Endothelial cell (in vitro differentiated cells): ENCODE measurements at regions not wholly inside any gene's neighbourhood (a gene's known extent, or its start where the extent isn't known, plus 50 kb on each side); places are given as distances from the start of the nearest gene placed in this dataset.

Source experiments
- DNase-seq: peaks from one replicate; pipeline ENCODE4 v3.0.0; 2021; ENCODE audit warnings: low spot score
- H3K27ac Mint-ChIP-seq: one replicate; pipeline ENCODE4 v1.8.0; 2021; ENCODE audit warnings: mixed read lengths, inconsistent platforms; ENCODE audit not compliant: unreplicated experiment
- H3K27me3 Mint-ChIP-seq: one replicate; pipeline ENCODE4 v1.8.0; 2021; ENCODE audit warnings: mild to moderate bottlenecking, moderate library complexity, mixed read lengths, inconsistent platforms; ENCODE audit not compliant: unreplicated experiment
- H3K36me3 Mint-ChIP-seq: one replicate; pipeline ENCODE4 v1.8.0; 2021; ENCODE audit warnings: mild to moderate bottlenecking, low read depth, mixed read lengths, inconsistent platforms; ENCODE audit not compliant: unreplicated experiment
- H3K4me1 Mint-ChIP-seq: one replicate; pipeline ENCODE4 v1.8.0; 2021; ENCODE audit warnings: mild to moderate bottlenecking, mixed read lengths, inconsistent platforms; ENCODE audit not compliant: unreplicated experiment
- H3K4me3 Mint-ChIP-seq: one replicate; pipeline ENCODE4 v1.8.0; 2021; ENCODE audit warnings: mild to moderate bottlenecking, mixed read lengths, inconsistent platforms; ENCODE audit not compliant: unreplicated experiment
- H3K9me3 Mint-ChIP-seq: one replicate; pipeline ENCODE4 v1.8.0; 2021; ENCODE audit warnings: mixed read lengths, inconsistent platforms; ENCODE audit not compliant: unreplicated experiment
- TF ChIP-seq, protein P1 (sequence below): fragments of 200-600 bp; sonication (generic); IDR thresholded peaks from one replicate; pipeline ENCODE4 v1.5.0; 2021; ENCODE audit warnings: antibody characterized with exemption; ENCODE audit not compliant: unreplicated experiment

DNA sequence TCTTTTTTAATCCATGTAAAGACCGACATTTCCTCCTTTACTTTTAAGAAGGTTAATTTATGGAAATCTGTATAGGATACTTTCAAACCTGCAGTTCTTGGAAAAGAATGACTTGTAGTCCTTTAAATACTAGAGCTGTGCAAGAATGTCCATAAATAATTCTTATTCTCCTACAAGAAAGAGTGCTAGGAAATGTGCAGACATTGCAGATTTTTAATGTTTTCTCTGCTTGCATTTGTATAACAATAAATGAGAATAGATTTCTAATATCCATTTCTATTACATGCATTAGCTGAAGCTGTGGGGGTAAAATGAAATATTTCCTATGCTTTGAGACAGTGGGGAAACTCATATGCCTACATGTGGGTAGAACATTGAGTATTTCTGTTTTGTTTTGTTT is 607.2 kb upstream of the NOVA1 start:
- Mint-ChIP-seq H3K36me3 (no peaks in the 10 kb centered on the region), H3K27ac (no peak overlapping the region), H3K9me3 (no peaks in the 10 kb centered on the region), H3K4me3 (no peak overlapping the region), H3K4me1 (no peaks in the 10 kb centered on the region), H3K27me3 (no peaks in the 10 kb centered on the region)
- DNase-seq, result no peak
- TF ChIP-seq, protein P1, sequence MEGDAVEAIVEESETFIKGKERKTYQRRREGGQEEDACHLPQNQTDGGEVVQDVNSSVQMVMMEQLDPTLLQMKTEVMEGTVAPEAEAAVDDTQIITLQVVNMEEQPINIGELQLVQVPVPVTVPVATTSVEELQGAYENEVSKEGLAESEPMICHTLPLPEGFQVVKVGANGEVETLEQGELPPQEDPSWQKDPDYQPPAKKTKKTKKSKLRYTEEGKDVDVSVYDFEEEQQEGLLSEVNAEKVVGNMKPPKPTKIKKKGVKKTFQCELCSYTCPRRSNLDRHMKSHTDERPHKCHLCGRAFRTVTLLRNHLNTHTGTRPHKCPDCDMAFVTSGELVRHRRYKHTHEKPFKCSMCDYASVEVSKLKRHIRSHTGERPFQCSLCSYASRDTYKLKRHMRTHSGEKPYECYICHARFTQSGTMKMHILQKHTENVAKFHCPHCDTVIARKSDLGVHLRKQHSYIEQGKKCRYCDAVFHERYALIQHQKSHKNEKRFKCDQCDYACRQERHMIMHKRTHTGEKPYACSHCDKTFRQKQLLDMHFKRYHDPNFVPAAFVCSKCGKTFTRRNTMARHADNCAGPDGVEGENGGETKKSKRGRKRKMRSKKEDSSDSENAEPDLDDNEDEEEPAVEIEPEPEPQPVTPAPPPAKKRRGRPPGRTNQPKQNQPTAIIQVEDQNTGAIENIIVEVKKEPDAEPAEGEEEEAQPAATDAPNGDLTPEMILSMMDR, result no peak

DNA sequence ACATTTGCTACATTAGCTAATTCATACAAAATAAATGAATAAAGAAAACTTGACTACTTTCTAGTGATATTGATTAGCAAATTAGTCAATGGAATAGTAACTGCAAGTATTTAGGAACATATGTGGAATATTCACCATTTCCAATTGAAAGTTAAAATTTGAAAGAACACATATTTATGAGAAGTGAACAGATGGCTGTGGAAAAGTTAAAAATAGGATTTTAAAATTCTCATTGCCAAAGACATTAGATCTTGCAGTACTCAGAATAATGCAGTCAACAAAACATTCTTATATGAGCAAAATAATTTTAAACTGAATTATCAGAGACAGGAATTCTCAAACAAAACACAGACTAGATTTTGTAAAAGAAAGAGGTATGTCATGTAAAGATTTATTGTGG is 613.9 kb upstream of the NOVA1 start:
- Mint-ChIP-seq H3K9me3 (no peaks in the 10 kb centered on the region), H3K4me3 (no peak overlapping the region), H3K36me3 (no peaks in the 10 kb centered on the region), H3K27me3 (no peaks in the 10 kb centered on the region), H3K27ac (no peak overlapping the region), H3K4me1 (no peaks in the 10 kb centered on the region)
- TF ChIP-seq, protein P1, result no peak
- no peak for DNase-seq

DNA sequence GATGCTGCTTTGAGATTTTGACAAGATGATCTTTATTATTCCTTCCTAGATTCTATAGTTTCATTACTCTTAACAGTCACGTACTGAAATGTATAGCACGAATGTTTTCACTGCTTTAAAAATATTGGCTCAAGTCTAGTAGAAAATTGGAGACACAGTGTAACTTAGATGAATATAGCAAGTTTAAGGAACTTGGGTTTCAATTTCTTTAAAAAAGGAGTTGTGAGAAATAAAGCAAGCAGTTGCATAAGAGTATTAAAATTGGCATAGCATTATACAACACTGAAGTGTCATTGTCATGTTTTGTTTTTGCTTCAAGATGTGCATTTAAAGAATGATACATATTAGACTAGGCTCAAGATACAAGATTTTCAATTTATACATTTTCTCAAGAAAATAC is 624.8 kb upstream of the NOVA1 start:
- Mint-ChIP-seq H3K36me3 (no peaks in the 10 kb centered on the region), H3K4me3 (no peak overlapping the region), H3K27ac (no peak overlapping the region), H3K9me3 (peaks cover 18% of the 10 kb centered on the region), H3K27me3 (peaks cover 3% of the 10 kb centered on the region), H3K4me1 (no peaks in the 10 kb centered on the region)
- DNase-seq, result no peak
- TF ChIP-seq, protein P1, result no peak

DNA sequence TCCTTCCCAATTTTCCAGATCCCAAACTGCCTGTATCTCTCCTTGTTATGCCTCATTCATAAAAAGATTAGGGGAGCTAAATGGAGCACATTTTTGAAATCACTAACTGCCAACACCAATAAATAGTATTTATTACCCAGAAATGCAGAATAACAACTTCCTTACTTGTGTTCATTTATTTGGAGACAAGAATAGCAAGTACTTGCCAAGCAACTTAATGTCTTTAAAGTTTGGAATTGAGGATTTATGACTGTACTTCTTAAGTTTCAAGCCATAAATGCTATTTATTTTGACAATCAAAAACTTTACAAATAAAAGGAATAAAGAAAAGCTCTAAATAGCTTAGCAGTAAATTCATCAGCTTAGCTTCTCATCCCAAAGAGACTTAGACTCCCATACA is 626.1 kb upstream of the NOVA1 start:
- Mint-ChIP-seq H3K27me3 (peaks cover 3% of the 10 kb centered on the region), H3K4me3 (no peak overlapping the region), H3K9me3 (peaks cover 15% of the 10 kb centered on the region), H3K36me3 (no peaks in the 10 kb centered on the region), H3K4me1 (no peaks in the 10 kb centered on the region), H3K27ac (no peak overlapping the region)
- no peak for DNase-seq
- TF ChIP-seq, protein P1, result no peak

DNA sequence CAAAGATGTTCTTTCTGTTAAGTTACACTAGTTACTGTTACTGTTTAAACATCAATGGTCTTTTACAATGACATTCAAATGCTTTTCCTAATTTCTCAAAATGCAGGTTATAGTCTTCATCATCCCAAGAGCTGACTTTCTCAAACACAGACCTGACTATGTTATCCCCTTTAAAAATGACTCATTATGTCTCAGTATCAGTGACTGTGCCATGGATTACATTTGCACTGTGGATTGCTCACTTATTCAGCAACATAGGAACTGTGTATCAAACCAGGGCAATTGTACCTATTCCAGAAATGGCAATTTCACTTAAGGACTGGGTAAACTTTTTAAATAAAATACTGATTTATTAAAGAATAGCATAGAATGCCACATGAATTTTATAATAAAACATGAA is 630.2 kb upstream of the NOVA1 start:
- no peaks in the 10 kb centered on the region for H3K4me1 Mint-ChIP-seq
- no peaks in the 10 kb centered on the region for H3K36me3 Mint-ChIP-seq
- no peaks in the 10 kb centered on the region for H3K9me3 Mint-ChIP-seq
- no peak overlapping the region for H3K4me3 Mint-ChIP-seq
- TF ChIP-seq, protein P1, result no peak
- no peaks in the 10 kb centered on the region for H3K27me3 Mint-ChIP-seq
- H3K27ac Mint-ChIP-seq, result no peak overlapping the region
- no peak for DNase-seq
